Ammon's horn (tissue), 1 donor: ENCODE measurements at regions not wholly inside any gene's neighbourhood (a gene's known extent, or its start where the extent isn't known, plus 50 kb on each side); places are given as distances from the start of the nearest gene placed in this dataset.
"Not testable (repeated sequence)": the region's sequence is repeated elsewhere in the genome, so short reads cannot be mapped to it uniquely, and the experiment has no call there.

Source experiments
- DNase-seq: peaks from one replicate; pipeline ENCODE4 v3.0.0-alpha.2; 2016; ENCODE audit warnings: low spot score

GRCh38 chr1:60809204-60809980 is 273.0 kb upstream of the NFIA start:
- DNase-seq = no peak

- no peak for DNase-seq
Measured at GRCh38 chr1:60808676-60809075, 273.7 kb upstream of the NFIA start.

GRCh38 chr1:60802884-60803283 is 279.5 kb upstream of the NFIA start:
- no peak for DNase-seq

GRCh38 chr1:60797351-60797750 is 285.0 kb upstream of the NFIA start:
- DNase-seq = no peak

GRCh38 chr1:60791226-60791625 is 291.1 kb upstream of the NFIA start:
- no peak for DNase-seq

- not testable (repeated sequence) for DNase-seq
Measured at GRCh38 chr1:60773099-60773498, 309.3 kb upstream of the NFIA start.

GRCh38 chr1:60769082-60769481 is 313.3 kb upstream of the NFIA start:
- DNase-seq = no peak

- peak; percentile 27 for DNase-seq
Measured at GRCh38 chr1:60765204-60765603, 317.2 kb upstream of the NFIA start.

GRCh38 chr1:60764489-60764888 is 317.9 kb upstream of the NFIA start:
- no peak for DNase-seq

GRCh38 chr1:60763741-60764140 is 318.6 kb upstream of the NFIA start:
- DNase-seq = no peak

GRCh38 chr1:60762911-60763310 is 319.4 kb upstream of the NFIA start:
- DNase-seq = no peak

GRCh38 chr1:60762176-60762575 is 320.2 kb upstream of the NFIA start:
- no peak for DNase-seq

GRCh38 chr1:60759291-60759690 is 323.1 kb upstream of the NFIA start:
- no peak for DNase-seq

- DNase-seq = no peak
Measured at GRCh38 chr1:60757485-60757884, 324.9 kb upstream of the NFIA start.

GRCh38 chr1:60753036-60753900 is 329.1 kb upstream of the NFIA start:
- DNase-seq = no peak

GRCh38 chr1:60751306-60751705 is 331.1 kb upstream of the NFIA start:
- DNase-seq = no peak

- DNase-seq = no peak
Measured at GRCh38 chr1:60747353-60747752, 335.0 kb upstream of the NFIA start.

- DNase-seq = peak; percentile 44
Measured at GRCh38 chr1:60746278-60746791, 336.0 kb upstream of the NFIA start.

GRCh38 chr1:60745484-60745883 is 336.9 kb upstream of the NFIA start:
- no peak for DNase-seq

- DNase-seq = no peak
Measured at GRCh38 chr1:60742339-60742738, 340.0 kb upstream of the NFIA start.

GRCh38 chr1:60740154-60740553 is 342.2 kb upstream of the NFIA start:
- DNase-seq = no peak

GRCh38 chr1:60739729-60740128 is 342.6 kb upstream of the NFIA start:
- DNase-seq = no peak

GRCh38 chr1:60732977-60733401 is 349.4 kb upstream of the NFIA start:
- no peak for DNase-seq
